GM21825 (cell line): ENCODE measurements at regions not wholly inside any gene's neighbourhood (a gene's known extent, or its start where the extent isn't known, plus 50 kb on each side); places are given as distances from the start of the nearest gene placed in this dataset.

Experiments
- ATAC-seq: cut with Tn5 transposase; IDR thresholded peaks from one replicate; pipeline ENCODE4 v1.9.1; 2021; ENCODE audit warnings: mild to moderate bottlenecking, moderate library complexity; ENCODE audit not compliant: unreplicated experiment

DNA sequence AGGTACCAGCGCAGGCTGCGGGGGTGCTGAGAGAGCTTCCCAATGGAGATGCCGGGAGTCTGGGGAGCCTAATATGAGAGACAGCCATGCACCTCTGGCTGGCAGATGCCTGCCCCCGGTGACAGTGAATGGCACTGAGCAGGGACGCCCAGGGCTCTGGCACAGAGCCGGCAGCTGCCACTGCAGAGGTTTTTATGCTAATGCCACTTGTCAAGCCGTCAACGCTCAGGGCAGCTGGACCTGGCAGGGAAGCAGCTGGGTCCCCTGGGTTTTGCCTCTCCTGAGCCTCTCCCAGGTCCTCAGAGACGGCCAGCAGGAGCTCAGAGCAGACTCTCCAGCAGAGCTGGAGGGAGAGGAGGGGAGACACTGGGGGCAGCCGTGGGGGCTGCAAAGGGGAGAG is 573.6 kb downstream of the BUD13 start:
- no peak for ATAC-seq

DNA sequence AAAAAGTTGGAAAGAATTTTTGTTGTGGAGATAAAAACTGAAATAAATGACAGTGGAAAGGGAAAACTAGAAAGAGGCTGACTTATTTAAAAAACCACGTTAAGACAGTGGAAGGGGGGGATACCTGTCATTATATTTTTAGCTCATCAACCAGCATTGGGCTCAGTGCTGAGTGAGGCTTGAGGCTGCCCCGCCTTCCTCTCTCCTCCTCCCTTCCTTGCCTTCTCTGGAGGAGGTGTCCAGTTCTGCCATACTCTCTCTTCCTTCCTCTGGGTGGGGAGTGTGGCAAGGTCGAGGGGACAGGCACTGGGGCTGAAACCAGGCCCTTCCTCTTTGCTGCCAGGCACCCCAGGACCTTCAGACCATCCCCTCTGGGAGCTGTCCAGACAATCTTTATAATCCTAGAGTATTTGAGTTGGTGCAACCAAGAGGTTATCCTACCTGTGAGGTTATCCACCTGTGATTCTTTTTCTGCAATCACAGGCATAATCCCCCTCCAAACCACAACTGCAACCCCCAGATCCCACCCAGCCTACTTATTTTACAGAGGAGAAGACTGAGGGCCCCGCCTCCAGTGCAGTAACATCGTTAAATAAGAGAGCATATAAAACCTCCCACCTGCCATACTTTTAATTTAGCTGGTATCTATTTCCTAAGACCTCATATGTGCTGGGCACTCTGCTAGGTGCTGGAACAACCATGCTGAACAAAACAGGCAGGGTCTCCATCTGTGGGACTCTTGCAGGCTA is 578.5 kb downstream of the BUD13 start:
- ATAC-seq, result no peak

DNA sequence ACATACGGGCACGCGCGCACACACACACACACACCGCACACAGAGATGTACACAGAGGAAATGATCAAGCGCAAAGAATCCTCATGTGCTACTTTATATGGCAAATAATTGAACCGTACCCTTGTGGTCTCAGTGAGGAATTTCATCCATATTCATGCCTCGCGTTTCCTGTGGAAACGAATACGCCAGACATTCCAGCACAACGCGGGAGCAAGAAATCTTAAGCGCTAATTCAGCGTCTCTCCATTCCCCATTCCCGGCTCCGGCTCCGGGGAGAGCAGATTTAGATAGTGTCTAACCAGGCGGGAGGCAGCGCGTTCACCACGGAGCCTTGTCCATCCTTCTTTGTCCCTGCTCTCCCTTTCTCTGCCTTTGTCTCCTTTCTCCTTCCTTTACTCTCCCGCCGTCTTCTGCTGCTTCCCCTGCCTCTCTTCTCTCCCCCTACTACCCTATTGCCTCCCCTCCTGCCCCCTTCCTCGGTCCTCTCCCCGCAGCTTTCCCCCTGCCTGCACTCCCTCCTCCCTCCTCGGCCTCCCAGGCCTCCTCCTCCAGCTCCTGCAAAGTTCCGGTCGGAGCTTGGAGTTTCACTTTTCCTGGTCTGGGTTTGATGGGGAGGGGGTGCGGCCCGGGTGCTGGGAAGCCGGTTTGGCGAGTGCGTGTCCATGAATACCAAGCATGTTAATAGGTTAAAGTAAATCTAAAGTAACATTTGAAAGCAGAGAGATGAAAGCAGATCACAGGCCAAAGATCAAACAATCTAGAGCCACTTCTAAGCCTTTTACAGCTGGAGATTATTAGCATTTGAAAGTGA is 579.3 kb downstream of the BUD13 start:
- no peak for ATAC-seq

- no peak for ATAC-seq
These were observed 580.1 kb downstream of the BUD13 start for GRCh38 chr11:116192509-116193210.

DNA sequence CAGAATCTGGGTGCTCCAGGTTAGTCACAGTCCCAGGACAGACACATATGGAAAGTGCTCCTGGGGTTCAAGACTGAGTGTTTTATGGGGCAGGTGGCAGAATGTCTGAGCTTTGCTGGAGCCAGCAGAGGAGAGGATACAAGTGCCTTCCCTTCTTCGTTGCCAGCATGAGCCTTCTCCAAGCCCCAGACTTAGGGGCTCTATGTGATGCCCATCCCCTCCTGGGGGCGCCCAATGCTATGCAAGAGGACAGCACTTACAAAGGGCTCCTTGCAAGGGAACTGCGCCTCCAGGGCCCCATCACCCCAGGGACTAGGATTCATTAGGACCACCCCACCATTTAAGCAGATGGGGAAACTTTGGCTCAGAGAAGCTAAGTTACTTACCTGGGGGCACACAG is 581.9 kb downstream of the BUD13 start:
- ATAC-seq, result no peak

- ATAC-seq, result no peak
These were observed 583.2 kb downstream of the BUD13 start for GRCh38 chr11:116189408-116190170.

GRCh38 chr11:116188350-116188749 is 584.4 kb downstream of the BUD13 start:
- no peak for ATAC-seq

DNA sequence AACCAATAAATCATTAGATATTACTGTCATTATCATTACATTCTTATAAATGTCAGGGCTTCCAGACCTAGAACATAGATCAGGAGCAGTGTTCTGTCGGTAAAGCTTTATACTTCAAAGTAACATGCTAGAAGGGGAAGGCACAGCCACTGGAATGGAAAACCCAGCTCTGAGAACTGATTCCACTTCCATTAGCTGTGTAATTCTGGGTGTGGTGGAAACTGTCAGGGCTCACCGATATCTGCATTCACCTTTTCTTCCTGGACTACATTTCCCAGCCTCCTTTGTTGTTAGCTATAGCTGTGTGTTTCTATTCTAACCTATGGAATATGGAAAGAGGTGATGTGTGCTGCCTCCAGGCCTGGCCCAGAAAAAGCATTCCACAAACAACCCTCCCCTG is 585.8 kb downstream of the BUD13 start:
- no peak for ATAC-seq

DNA sequence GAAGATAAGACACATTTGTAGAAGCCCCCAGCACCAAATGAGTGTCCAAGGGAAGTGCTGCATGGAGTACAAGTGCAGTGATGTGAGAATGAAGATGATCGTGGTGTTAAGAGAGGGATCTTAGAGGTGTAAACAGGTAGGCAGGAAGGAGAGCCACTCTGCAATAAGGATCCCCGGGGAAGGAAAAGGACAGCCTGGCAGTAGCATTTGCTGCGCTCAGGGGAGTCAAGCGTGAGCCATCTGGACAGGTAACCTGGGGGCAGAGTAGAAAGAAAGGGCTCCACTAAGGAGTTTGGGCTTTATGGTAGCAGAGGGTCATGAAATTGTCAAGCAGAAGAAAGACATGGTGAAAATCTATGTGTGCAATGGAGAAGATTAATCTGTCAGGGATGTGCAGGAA is 587.2 kb downstream of the BUD13 start:
- ATAC-seq, result no peak

DNA sequence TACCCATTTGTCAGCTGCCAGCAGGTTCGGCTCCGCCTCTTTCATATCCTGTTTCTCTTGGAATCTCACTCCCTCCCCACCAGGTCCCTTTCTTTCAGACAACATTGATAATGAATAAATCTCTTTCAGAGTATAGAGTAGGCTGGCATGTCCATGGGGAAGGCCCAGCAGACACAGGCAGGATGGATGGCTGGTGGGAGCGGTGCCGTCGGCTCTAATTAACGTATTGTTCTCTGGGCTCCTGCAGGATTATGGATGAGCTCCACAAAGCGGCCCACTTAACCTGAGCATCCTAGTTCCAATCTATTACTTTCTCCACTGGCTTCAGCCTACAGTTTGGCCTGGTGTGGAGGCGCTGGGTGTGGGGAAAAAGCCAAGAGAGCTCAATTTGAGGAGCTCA is 588.0 kb downstream of the BUD13 start:
- ATAC-seq, result no peak

DNA sequence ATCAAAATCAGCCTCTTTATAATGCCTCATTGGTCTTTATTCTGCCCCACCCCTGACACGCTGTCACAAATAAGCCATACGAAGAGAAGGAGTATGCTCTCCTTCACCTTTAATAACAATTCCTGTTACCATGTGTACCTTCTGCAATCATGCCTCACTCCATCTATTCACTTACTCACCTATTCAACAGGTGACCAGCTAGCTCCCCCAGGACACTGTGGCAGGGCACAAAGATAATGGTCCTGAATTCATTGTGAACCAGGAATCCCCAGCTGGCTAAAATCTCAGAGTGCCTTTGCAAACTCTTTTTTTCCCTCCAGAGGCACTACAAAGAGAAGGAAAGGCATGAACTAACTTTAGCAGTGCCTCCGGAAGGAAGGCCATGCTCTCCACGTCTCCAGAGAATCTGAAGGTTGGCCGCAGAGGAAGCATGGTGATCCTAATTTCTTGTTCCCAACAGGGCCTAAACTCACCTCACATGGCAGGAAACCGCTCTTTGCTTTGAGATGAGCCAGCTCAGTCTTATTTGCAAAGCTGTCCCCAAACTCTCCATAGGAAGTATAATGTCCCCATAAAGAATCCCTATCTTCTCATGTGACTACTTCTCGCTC is 590.3 kb downstream of the BUD13 start:
- no peak for ATAC-seq

DNA sequence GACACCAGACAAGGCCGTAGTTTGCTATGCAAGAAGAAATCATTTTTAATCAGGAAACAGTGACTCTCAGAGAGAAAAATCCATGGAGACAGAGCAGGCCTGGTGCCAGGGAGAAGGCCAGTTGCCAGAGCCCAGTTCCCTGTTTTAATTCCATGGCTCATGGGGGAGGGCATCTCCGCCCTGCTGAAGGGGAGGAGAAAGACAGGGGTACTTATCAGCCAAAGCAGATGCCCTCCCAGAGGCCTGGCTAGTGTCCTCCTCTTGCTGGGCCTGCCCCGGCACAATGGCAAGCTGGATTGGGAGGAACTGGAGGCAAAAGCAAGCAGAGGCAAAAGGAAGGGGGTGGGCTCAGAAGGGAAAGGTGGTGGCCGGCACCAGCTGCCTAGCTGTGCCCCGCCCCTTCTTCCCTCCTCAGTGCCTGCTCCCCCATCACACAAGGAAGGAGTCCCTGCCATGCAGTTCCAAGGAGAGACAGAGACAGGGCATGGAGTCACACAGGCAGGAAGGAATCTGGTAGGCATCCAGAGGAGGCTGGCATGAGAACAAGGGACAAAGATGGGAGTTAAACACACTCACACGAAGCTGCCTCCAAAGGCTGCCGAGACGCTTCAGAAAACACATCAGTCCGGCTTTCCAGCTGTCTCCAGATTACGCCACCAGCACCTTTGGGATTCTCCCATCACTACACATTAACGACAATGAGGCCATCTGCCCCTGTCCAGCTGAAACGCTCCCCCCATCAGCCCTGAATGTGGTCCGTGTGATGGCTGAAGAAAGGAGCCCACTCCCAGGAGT is 591.8 kb downstream of the BUD13 start:
- no peak for ATAC-seq

DNA sequence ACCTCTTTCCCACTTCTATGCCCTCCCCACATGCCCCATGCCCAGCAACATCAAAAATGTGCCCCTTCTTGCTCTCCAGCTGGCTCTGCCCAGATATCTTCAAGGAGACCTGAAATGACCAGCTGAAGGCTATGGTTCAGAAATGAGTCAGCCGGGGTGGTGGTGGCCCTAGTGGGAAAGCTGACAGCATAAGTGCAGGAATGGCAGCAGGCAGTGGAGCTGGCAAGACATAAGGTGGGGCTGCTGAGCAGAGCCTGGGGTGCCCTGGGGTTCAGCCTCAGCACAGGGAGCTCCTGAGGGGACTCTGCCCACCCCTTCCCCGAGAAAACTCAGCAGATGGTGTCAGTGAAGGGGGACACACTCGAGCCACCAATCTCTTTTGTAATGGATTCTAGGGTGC is 593.4 kb downstream of the BUD13 start:
- ATAC-seq, result no peak

DNA sequence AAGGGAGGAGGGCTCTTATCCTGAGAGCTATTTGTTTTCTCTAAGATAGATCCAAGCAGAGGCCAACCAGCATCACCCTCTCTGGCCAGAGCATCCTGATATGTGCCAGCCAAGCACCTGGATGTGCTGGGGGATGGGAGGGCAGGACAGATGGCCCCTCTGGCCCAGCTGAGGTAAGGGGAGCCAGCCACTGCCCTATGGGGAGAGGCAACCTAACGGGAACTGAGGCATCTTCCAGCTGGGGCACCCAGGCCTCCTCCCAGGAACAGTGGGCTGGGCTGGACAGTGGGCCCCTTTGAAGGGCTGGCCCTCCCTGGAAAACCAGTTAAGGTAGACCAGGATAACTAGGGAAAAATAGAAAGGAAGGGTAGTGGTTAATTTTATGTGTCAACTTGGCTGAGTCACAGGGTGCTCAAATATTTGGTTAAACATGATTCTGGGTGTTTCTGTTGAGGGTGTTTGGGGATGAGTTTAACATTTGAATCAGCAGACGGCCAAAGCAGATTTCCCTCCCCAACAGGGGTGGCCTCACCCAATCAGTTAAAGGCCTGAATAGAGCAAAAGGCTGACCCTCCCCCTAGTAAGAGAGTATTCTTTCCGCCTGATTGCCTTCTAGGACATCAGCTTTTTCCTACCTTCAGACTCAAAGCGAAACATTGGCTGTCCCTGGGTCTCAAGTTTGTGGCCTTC is 595.1 kb downstream of the BUD13 start:
- ATAC-seq, result no peak

DNA sequence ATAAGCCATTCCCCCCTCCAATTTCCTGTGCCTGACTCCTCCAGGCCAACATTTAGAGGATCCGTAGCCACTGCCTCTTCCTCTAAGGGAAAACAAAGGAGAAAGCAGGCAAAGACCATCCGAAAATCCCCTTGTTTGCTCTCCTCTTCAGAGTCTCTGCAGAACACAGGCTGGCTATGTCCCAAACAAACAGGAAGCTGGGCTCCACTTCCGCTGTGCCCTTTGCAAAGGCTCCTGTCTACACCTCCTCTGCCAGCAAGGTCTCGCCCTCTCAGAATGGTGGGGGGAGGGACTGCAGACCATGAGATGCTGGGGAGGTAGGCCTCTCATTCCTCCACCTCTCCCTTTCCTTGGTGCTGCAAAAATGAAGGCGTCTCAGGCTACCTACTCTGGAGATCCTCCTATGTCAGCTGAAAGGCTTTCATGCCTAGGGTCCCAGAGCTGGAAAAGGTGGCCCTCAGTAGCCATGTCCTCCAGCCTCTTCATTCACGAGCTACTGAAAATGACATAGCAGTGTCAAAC is 596.2 kb downstream of the BUD13 start:
- ATAC-seq, result no peak

GRCh38 chr11:116175707-116176106 is 597.1 kb downstream of the BUD13 start:
- ATAC-seq, result no peak

GRCh38 chr11:116173941-116174911 is 598.6 kb downstream of the BUD13 start:
- ATAC-seq, result no peak

GRCh38 chr11:116173506-116173905 is 599.3 kb downstream of the BUD13 start:
- ATAC-seq, result no peak
